Ureter (tissue), 1 donor: ENCODE measurements at regions not wholly inside any gene's neighbourhood (a gene's known extent, or its start where the extent isn't known, plus 50 kb on each side); places are given as distances from the start of the nearest gene placed in this dataset.
A peak's percentile ranks its signal among the peaks of the same experiment; 100 is the strongest.
"Not testable (repeated sequence)": the region's sequence is repeated elsewhere in the genome, so short reads cannot be mapped to it uniquely, and the experiment has no call there.

ENCODE experiments used
- DNase-seq: peaks from one replicate; pipeline ENCODE4 v3.0.0-alpha.2; 2020; ENCODE audit warnings: low spot score
- donor health status: DM: yes; HTN: yes; CAD: no.

DNA sequence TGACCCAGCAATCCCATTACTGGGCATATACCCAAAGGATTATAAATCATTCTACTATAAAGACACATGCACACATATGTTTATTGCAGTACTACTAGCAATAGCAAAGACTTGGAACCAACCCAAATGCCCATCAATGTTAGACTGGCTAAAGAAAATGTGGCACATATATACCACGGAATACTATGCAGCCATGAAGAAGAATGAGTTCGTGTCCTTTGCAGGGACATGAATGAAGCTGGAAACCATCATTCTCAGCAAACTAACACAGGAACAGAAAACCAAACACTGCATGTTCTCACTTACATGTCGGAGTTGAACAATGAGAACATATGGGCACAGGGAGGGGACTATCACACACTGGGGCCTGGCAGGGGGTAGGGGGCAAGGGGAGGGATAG is 183.0 kb downstream of the HACE1 start:
- DNase-seq, result not testable (repeated sequence)

GRCh38 chr6:104675161-104675560 is 184.6 kb downstream of the HACE1 start:
- not testable (repeated sequence) for DNase-seq

DNA sequence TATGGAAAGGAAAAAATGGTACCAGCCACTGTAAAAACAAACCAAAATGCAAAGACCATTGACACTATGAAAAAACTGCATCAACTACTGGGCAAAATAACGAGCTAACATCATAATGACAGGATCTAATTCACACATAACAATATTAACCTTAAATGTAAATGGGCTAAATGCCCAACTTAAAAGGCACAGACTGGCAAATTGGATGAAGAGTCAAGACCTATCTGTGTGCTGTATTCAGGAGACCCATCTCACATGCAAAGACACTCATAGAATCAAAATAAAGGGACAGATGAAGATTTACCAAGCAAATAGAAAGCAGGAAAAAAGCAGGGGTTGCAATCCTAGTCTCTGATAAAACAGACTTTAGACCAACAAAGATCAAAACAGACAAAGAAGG is 186.6 kb downstream of the HACE1 start:
- not testable (repeated sequence) for DNase-seq

GRCh38 chr6:104671591-104671891 is 188.2 kb downstream of the HACE1 start:
- not testable (repeated sequence) for DNase-seq

GRCh38 chr6:104670834-104671590 is 188.7 kb downstream of the HACE1 start:
- not testable (repeated sequence) for DNase-seq

DNA sequence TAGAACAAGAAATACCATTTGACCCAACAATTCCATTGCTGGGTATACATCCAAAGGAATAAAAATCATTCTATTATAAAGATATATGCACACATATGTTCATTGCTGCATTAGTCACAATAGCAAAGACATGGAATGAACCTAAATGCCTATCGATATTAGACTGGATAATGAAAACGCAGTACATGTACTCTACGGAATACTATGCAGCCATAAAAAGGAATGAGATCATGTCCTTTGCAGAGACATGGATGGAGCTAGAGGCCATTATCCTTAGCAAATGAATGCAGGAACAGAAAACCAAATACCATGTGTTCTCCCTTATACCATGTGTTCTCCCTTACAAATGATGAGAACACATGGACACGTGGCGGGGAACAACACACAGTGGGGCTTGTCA is 190.2 kb downstream of the HACE1 start:
- DNase-seq, result no peak

DNA sequence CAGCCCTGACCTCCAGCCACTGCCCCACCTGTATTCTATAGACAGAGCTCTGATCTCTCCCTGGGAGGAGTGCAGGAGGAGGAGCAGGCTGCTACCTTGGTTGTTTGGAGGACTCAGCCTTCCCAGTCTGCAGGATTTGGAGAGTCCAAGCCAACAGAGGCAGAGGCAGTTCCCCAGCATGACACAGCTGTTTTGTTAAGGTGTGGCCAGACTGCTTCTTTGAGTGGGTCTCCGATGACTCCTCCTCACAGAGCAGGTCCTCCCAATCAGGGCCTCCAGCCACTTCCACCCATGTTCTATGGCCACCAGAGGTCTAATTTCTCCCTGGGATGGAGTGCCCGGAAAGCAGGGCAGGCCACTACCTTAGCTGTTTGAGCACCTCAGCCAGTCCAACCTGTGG is 203.5 kb downstream of the HACE1 start:
- no peak for DNase-seq

DNA sequence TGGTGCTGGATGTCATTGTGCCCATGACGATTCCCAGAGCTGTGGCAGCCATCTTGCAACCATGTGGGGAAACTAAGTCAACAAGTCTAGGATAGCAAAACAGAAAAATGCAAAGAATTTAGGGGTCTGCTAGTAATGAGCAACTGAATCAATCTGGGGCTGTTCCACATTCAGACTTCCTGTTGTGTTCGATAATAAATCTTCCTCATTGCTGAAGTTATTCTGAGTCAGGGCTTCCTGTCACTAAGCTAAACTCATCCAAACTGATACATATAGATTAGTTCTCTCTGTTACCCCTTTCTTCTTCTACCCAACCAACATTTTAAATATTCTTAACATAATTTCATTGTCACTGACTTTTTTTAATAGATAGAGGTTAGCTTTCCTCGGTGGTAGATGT is 205.9 kb downstream of the HACE1 start:
- no peak for DNase-seq

- no peak for DNase-seq
Observed at GRCh38 chr6:104648347-104648746, 211.4 kb downstream of the HACE1 start.

GRCh38 chr6:104644848-104645247 is 214.9 kb downstream of the HACE1 start:
- no peak for DNase-seq

- no peak for DNase-seq
Observed at GRCh38 chr6:104642871-104643270, 216.8 kb downstream of the HACE1 start.

DNA sequence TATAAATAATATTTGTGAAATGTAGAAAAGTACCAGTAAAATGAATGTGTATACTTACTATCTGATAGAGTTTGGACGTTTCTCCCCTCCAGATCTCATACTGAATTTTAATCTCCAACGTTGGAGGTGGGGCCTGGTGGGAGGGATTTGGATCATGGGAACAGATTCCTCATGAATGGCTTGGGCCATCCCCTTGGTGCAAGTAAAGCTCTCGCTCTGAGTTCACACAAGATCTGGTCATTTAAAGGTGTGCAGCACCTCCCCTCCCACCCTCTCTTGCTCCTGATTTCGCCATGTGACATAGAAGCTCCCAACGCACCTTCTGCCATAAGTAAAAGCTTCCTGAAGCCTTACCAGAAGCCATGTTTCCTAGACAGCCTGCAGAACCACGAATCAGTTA is 219.0 kb downstream of the HACE1 start:
- DNase-seq, result no peak

- DNase-seq, result no peak
Observed at GRCh38 chr6:104640150-104640700, 219.5 kb downstream of the HACE1 start.

- DNase-seq, result no peak
Observed at GRCh38 chr6:104639668-104640067, 220.1 kb downstream of the HACE1 start.

GRCh38 chr6:104638841-104639290 is 220.9 kb downstream of the HACE1 start:
- DNase-seq, result no peak

DNA sequence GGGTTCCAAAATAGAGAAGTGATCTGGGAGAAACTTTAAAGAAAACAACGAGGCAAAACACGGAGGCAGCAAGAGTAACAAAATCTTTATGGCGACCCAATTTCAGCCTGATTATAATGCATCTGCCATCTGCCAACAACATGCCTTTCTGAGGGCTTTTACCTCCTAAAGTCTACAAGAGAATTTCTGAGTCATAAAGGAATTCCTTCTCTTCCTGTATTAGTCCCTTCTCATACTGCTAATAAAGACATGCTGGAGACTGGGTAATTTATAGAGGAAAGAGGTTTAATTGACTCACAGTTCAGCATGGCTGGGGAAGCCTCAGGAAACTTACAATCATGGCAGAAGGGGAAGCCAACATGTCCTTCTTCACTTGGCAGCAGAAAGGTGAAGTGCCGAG is 226.6 kb downstream of the HACE1 start:
- no peak for DNase-seq

DNA sequence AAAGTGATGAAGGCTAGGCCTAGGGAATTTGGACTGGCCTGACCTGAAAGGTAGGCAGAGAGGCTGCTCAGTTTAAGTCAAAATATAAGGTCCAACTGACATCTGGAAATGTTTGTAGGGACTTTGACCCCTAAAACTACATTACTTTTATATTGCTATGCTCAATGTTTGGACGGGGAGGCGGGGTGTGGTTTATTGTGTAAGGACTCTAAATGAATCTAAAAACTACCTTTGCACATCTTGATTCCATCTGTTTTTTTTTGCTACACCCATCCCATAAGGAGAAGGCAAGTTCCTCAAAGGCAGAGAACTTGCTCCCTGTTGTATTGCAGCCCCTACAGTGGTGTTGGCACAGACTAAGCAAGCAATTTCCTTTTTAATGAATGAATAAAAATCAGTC is 227.1 kb downstream of the HACE1 start:
- DNase-seq, result no peak

GRCh38 chr6:104630955-104631354 is 228.8 kb downstream of the HACE1 start:
- DNase-seq, result no peak

- DNase-seq, result no peak
Observed at GRCh38 chr6:104630522-104630921, 229.2 kb downstream of the HACE1 start.

GRCh38 chr6:104629826-104630225 is 229.9 kb downstream of the HACE1 start:
- no peak for DNase-seq

DNA sequence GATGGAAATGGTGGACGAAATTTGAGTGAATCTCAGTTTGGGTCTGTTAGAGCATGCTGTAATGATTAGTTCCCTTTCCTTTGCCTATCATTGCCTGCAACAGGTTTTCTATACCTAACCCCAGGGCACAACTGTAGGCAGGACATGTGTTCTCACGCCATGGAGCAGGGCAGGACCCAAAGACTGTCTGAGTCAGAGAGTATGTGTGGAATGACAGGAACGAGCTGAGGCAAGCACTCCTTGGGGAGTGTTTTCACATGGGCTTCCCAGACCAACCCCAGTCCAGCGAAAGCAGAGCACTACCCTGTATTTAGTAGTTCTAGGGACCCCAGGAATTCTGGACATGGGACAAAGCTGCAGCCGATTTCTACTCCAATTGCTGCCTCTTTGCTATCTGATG is 234.2 kb downstream of the HACE1 start:
- peak; percentile 54 for DNase-seq

DNA sequence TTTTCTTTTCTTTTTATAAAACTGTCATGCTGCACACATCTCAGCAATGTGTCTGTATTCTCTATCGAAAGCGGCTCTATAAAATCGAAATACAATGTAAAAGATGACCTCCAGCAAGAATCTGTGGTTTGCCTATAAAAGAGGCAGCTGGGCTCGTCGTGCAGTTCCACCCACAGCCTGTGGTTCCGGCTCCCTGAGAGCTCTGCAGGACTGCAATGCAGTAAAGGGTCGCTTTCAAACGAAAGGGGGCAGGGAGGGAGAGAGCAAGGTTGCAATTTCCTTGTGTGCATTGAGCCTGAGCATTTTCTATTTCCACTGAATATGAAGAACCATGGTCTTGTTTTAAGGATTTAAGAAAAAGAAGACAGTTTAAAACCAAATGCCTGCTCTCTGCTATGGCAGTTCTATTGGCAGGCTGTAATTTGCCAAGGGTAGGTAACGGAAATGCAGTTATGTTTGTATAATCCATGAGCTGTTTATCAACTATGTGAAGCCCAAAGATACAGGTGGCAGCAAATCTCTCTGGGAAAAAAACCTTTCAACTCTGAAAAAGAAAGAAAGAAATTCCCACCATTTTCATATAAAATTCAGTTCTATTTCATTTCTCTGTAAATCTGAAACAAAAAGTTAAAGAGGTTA is 236.5 kb downstream of the HACE1 start:
- DNase-seq, result no peak

- DNase-seq, result no peak
Observed at GRCh38 chr6:104621396-104621795, 238.3 kb downstream of the HACE1 start.
